K562 (cell line): ENCODE measurements at regions not wholly inside any gene's neighbourhood (a gene's known extent, or its start where the extent isn't known, plus 50 kb on each side); places are given as distances from the start of the nearest gene placed in this dataset.

Experiments used
- ATAC-seq: fragments of 200-7000 bp; cut with Tn5 transposase; 3 replicates; pipeline ENCODE4 v1.9.1; 2020; ENCODE audit warnings: moderate library complexity
- BruUV-seq: library from RNA; stranded (reverse); fragments of 400-500 nt; replicated peaks from 2 replicates; lab custom pipeline; 2021; lab: Mats Ljungman, UMichigan
- CTCF ChIA-PET: fragments of 300-600 bp; formaldehyde crosslinking; extraction: SDS; loops from one replicate; lab custom pipeline; 2021; ENCODE audit warnings: low intra/inter-chr PET ratio; lab: Yijun Ruan, JAX
- POLR2A ChIA-PET: fragments of 300-600, 350-650 bp; sonication (Branson Sonifier 250); formaldehyde crosslinking; extraction: SDS; loops from one replicate; lab custom pipeline; 2021; ENCODE audit warnings: antibody characterized with exemption, inconsistent platforms; lab: Yijun Ruan, JAX
- DNase-seq, 4 experiments: peaks; one replicate each; pipeline versions ENCODE4 v3.0.0 to v3.0.0-alpha.2; 2011 to 2018; ENCODE audit warnings: low spot score in 3 of 4, mixed read lengths in 3 of 4; ENCODE audit errors: extremely low read depth in 1 of 4
- FAIRE-seq: peaks from 2 replicates; lab custom pipeline; 2011; peaks lifted over from hg19 to GRCh38; lab: Jason Lieb, UNC
- H2AFZ ChIP-seq: 2 replicates; pipeline ENCODE4 v1.6.0; 2011; ENCODE audit warnings: low read depth, low read length, control low read depth, inconsistent platforms
- H3K27ac ChIP-seq: fragments of 200-600 bp; 3 replicates; pipeline ENCODE4 v1.8.0; 2011; ENCODE audit warnings: low read depth, mild to moderate bottlenecking, control low read depth, inconsistent platforms, low read length, moderate library complexity, mixed read lengths; ENCODE audit errors: extremely low read depth
- H3K27me3 ChIP-seq, 2 experiments: fragments of 300-600 bp in 1 of 2; 2 replicates in 1 of 2; 3 replicates in 1 of 2; pipeline versions ENCODE4 v1.6.0 to v1.8.0; 2011; ENCODE audit warnings: inconsistent platforms in 2 of 2, low read length in 2 of 2, mild to moderate bottlenecking in 1 of 2, mixed read lengths in 1 of 2, moderate library complexity in 1 of 2; ENCODE audit not compliant: control insufficient read depth in 2 of 2, insufficient read depth in 2 of 2
- H3K36me3 ChIP-seq: fragments of 300-600 bp; 3 replicates; pipeline ENCODE4 v1.8.0; 2011; ENCODE audit warnings: mild to moderate bottlenecking, low read length, inconsistent platforms; ENCODE audit not compliant: control insufficient read depth, insufficient read depth
- H3K4me1 ChIP-seq, 2 experiments: fragments of 200-600 bp in 1 of 2; replicated peaks in 1 of 2; 2 replicates in 1 of 2; 3 replicates in 1 of 2; pipeline versions ENCODE4 v1.5.1 to v1.8.0; 2011; ENCODE audit warnings: inconsistent platforms in 2 of 2, low read length in 2 of 2, mild to moderate bottlenecking in 1 of 2, mixed read lengths in 1 of 2, moderate library complexity in 1 of 2; ENCODE audit not compliant: control insufficient read depth in 2 of 2, insufficient read depth in 2 of 2
- H3K4me2 ChIP-seq: 2 replicates; pipeline ENCODE4 v1.6.1; 2011; ENCODE audit warnings: low read length, control low read depth, inconsistent platforms, mixed read lengths; ENCODE audit not compliant: insufficient read depth
- H3K4me3 ChIP-seq: fragments of 200-600 bp; sonication (generic), shearing (Covaris generic); 2 replicates; pipeline ENCODE4 v1.5.1; 2016; ENCODE audit warnings: control low read depth, inconsistent platforms
- H3K79me2 ChIP-seq: fragments of 200-600 bp; 3 replicates; pipeline ENCODE4 v1.8.0; 2011; ENCODE audit warnings: low read length, inconsistent platforms; ENCODE audit not compliant: control insufficient read depth, insufficient read depth
- H3K9ac ChIP-seq, 2 experiments: 2 replicates each; pipeline versions ENCODE4 v1.6.0 to v1.6.1; 2011; ENCODE audit warnings: low read depth in 2 of 2, low read length in 2 of 2, control low read depth in 1 of 2, inconsistent platforms in 1 of 2, mild to moderate bottlenecking in 1 of 2, mixed read lengths in 1 of 2; ENCODE audit not compliant: insufficient read depth in 1 of 2
- H3K9me1 ChIP-seq: one replicate; pipeline ENCODE4 v1.6.0; 2011; ENCODE audit warnings: inconsistent platforms, mild to moderate bottlenecking, low read length, moderate library complexity; ENCODE audit not compliant: control insufficient read depth, insufficient read depth
- H3K9me3 ChIP-seq: replicated peaks from 2 replicates; pipeline ENCODE4 v1.5.1; 2011; ENCODE audit warnings: low read depth, low read length, inconsistent platforms; ENCODE audit not compliant: control insufficient read depth, insufficient read depth
- H4K20me1 ChIP-seq: replicated peaks from 2 replicates; pipeline ENCODE4 v1.6.1; 2011; ENCODE audit warnings: low read length, inconsistent platforms, mixed read lengths; ENCODE audit not compliant: control insufficient read depth, insufficient read depth
- ADNP ChIP-seq: fragments of 200-800 bp; sonication (Bioruptor generic); IDR thresholded peaks from 2 replicates; pipeline ENCODE4 v1.6.1; 2016; ENCODE audit warnings: missing genetic modification characterization, missing compliant biosample characterization
- CC2D1A ChIP-seq: fragments of 450-650 bp; IDR thresholded peaks from 2 replicates; pipeline ENCODE4 v1.6.1; 2017; ENCODE audit warnings: mild to moderate bottlenecking
- FOXK1 ChIP-seq: sonication (generic); formaldehyde crosslinking; IDR thresholded peaks from 2 replicates; pipeline ENCODE4 v1.8.0; 2022; ENCODE audit warnings: missing genetic modification reagents, mild to moderate bottlenecking, borderline replicate concordance
- FOXM1 ChIP-seq, 2 experiments: fragments of 450-650 bp in 1 of 2; sonication (generic) in 1 of 2; formaldehyde crosslinking in 1 of 2; IDR thresholded peaks; 2 replicates each; pipeline versions ENCODE4 v1.6.1 to v1.9.0; 2017 to 2022; ENCODE audit warnings: low read depth in 2 of 2, mild to moderate bottlenecking in 2 of 2, missing genetic modification reagents in 1 of 2, moderate library complexity in 1 of 2
- HCFC1 ChIP-seq: IDR thresholded peaks from 2 replicates; pipeline ENCODE4 v1.6.1; 2012; ENCODE audit warnings: low read depth, low read length, improper control_type of control experiment
- HEY1 ChIP-seq: fragments of 250-450 bp; sonication (Bioruptor Pico); IDR thresholded peaks from 2 replicates; pipeline ENCODE4 v1.5.0; 2020; ENCODE audit warnings: mild to moderate bottlenecking, moderate library complexity, borderline replicate concordance
- NFATC3 ChIP-seq: fragments of 450-650 bp; IDR thresholded peaks from 2 replicates; pipeline ENCODE4 v1.6.1; 2017; ENCODE audit warnings: mild to moderate bottlenecking
- PHF21A ChIP-seq: fragments of 450-650 bp; IDR thresholded peaks from 2 replicates; pipeline ENCODE4 v1.6.1; 2017; ENCODE audit warnings: low read depth, borderline replicate concordance
- SLC30A9 ChIP-seq: fragments of 250-450 bp; sonication (Bioruptor Pico); IDR thresholded peaks from 2 replicates; pipeline ENCODE4 v1.8.0; 2022; ENCODE audit warnings: mild to moderate bottlenecking, moderate library complexity
- ZBED1 ChIP-seq: IDR thresholded peaks from 2 replicates; pipeline ENCODE4 v1.6.1; 2014
- ZC3H11A ChIP-seq: IDR thresholded peaks from 2 replicates; pipeline ENCODE4 v1.6.1; 2012; ENCODE audit warnings: low read depth, low read length, improper control_type of control experiment
- ZNF766 ChIP-seq: fragments of 200-800 bp; sonication (Bioruptor generic); conservative IDR thresholded peaks from 2 replicates; pipeline ENCODE4 v1.6.1; 2016; ENCODE audit warnings: missing genetic modification characterization, missing compliant biosample characterization
- WGBS: fragments of 100-300 bp; shearing (Covaris generic); methylation state at CpG from one replicate; pipeline ENCODE4 v1.1.6; 2016; ENCODE audit warnings: low coverage, mixed read lengths; ENCODE audit not compliant: insufficient coverage; ENCODE audit errors: missing lambda C conversion rate; 5-methylcytosine and 5-hydroxymethylcytosine counted together
- in situ Hi-C: fragments of 300-500 bp; cut with MboI; formaldehyde crosslinking; loops from 4 replicates; pipeline ENCODE4 v1.15.0; 2018; ENCODE audit warnings: inconsistent platforms, mixed read lengths
- intact Hi-C: fragments of 100-400 bp; cut with micrococcal nuclease; formaldehyde crosslinking; loops from 2 replicates; pipeline ENCODE4 v1.14.2; 2022
- TF ChIP-seq, protein P1 (sequence below): fragments of 450-650 bp; IDR thresholded peaks from 2 replicates; pipeline ENCODE4 v1.6.1; 2016
- TF ChIP-seq, protein P2 (sequence below): fragments of 250-450 bp; sonication (Bioruptor Pico); IDR thresholded peaks from 2 replicates; pipeline ENCODE4 v1.5.1; 2021; ENCODE audit warnings: mild to moderate bottlenecking

DNA sequence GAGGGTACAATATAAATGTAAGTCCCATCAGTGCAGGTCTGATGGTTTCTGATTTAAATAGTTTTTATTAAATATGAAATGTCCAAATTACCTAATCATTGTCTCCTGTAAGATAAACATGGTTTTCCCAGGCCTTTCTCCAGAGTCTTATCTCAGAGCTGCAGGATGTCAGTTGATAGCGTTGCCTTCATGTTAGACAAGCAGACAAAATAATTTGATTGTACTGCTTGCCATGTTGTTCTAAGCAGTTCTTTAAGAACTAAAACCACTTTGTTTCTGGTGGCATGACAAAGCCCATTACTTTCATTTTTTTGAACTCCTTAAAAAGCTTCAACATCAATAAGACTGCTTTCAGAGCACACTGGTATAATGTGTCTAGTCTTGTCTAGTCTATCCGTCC lies 1073.5 kb downstream of the MAT2B start:
- H3K9me1 ChIP-seq = no peaks in the 10 kb centered on the region
- in situ Hi-C loops = no loop called here
- DNase-seq (no peak), FAIRE-seq (no peak), ATAC-seq (no peak)
- intact Hi-C loops = no loop called here
- H3K4me1 ChIP-seq = no peaks in the 10 kb centered on the region
- no peak overlapping the region for H3K9ac ChIP-seq
- H4K20me1 ChIP-seq = no peaks in the 10 kb centered on the region
- H2AFZ ChIP-seq = no peak overlapping the region
- ChIA-PET POLR2A (no interaction called here), CTCF (no interaction called here)
- no TSS peak for BruUV-seq
- no peak overlapping the region for H3K4me3 ChIP-seq
- TF ChIP-seq ZC3H11A (no peak), ADNP (no peak), ZNF766 (CRISPR knock-in tag) (no peak), HCFC1 (no peak), SLC30A9 (CRISPR knock-in tag) (no peak), NFATC3 (no peak), ZBED1 (no peak)
- no peaks in the 10 kb centered on the region for H3K36me3 ChIP-seq
- H3K27ac ChIP-seq = no peak overlapping the region
- H3K9me3 ChIP-seq = no peaks in the 10 kb centered on the region
- H3K27me3 ChIP-seq = no peaks in the 10 kb centered on the region
- no peak overlapping the region for H3K4me2 ChIP-seq
- H3K79me2 ChIP-seq = no peaks in the 10 kb centered on the region
- 0% methylated on average over 2 of the region's 2 CpGs for WGBS

DNA sequence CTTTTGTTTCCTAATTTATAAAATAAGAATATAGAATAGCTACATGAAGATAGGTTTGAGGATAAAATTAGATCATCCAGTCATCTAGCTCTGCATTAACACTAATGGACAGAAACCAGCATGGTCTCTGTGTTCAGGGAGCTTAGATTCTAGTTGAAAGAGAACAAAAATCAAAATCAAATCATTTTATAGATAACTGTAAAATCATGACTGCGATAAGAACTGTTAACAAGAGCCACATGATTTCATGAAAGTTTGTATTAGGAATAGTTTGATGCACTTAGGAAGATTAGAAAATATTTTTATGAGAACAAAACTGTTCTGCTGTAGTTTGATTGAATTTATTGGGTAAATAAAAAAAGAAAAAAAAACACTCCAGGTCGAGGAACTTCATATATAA lies 1074.7 kb downstream of the MAT2B start:
- no peaks in the 10 kb centered on the region for H3K9me3 ChIP-seq
- no TSS peak for BruUV-seq
- no peaks in the 10 kb centered on the region for H3K79me2 ChIP-seq
- POLR2A ChIA-PET = no interaction called here
- no peak overlapping the region for H3K4me3 ChIP-seq
- H3K27ac ChIP-seq = no peak overlapping the region
- H3K4me2 ChIP-seq = no peak overlapping the region
- WGBS = 6% methylated on average over 2 of the region's 2 CpGs
- no peaks in the 10 kb centered on the region for H3K36me3 ChIP-seq
- no peaks in the 10 kb centered on the region for H3K9me1 ChIP-seq
- CTCF ChIA-PET = no interaction called here
- intact Hi-C loops (no loop called here), in situ Hi-C loops (no loop called here)
- H3K27me3 ChIP-seq = no peaks in the 10 kb centered on the region
- no peak for DNase-seq
- ATAC-seq = no peak
- no peak overlapping the region for H3K9ac ChIP-seq
- no peaks in the 10 kb centered on the region for H4K20me1 ChIP-seq
- no peak for FAIRE-seq
- H2AFZ ChIP-seq = no peak overlapping the region
- H3K4me1 ChIP-seq = no peaks in the 10 kb centered on the region
- TF ChIP-seq, protein P1, sequence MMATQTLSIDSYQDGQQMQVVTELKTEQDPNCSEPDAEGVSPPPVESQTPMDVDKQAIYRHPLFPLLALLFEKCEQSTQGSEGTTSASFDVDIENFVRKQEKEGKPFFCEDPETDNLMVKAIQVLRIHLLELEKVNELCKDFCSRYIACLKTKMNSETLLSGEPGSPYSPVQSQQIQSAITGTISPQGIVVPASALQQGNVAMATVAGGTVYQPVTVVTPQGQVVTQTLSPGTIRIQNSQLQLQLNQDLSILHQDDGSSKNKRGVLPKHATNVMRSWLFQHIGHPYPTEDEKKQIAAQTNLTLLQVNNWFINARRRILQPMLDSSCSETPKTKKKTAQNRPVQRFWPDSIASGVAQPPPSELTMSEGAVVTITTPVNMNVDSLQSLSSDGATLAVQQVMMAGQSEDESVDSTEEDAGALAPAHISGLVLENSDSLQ = no peak
- TF ChIP-seq CC2D1A = no peak
- TF ChIP-seq HEY1 (CRISPR knock-in tag) = no peak
- TF ChIP-seq PHF21A = no peak
- TF ChIP-seq FOXM1 (IDR thresholded peaks at IDR 0.05; ENCODE audit: low read depth) = no peak
- no peak for TF ChIP-seq FOXM1 (CRISPR knock-in tag; IDR thresholded peaks at IDR 0.05; ENCODE audit: low read depth)
- TF ChIP-seq, protein P2, sequence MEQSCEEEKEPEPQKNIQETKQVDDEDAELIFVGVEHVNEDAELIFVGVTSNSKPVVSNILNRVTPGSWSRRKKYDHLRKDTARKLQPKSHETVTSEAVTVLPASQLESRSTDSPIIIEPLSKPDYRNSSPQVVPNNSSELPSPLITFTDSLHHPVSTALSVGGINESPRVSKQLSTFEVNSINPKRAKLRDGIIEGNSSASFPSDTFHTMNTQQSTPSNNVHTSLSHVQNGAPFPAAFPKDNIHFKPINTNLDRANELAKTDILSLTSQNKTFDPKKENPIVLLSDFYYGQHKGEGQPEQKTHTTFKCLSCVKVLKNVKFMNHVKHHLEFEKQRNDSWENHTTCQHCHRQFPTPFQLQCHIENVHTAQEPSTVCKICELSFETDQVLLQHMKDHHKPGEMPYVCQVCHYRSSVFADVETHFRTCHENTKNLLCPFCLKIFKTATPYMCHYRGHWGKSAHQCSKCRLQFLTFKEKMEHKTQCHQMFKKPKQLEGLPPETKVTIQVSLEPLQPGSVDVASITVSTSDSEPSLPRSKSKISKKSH (CRISPR knock-in tag) = no peak
- TF ChIP-seq FOXK1 (CRISPR knock-in tag) = no peak
